MM.1S (cell line): ENCODE measurements at regions not wholly inside any gene's neighbourhood (a gene's known extent, or its start where the extent isn't known, plus 50 kb on each side); places are given as distances from the start of the nearest gene placed in this dataset.
"Not testable (repeated sequence)": the region's sequence is repeated elsewhere in the genome, so short reads cannot be mapped to it uniquely, and the experiment has no call there.

Experiments used
- DNase-seq: peaks from one replicate; pipeline ENCODE4 v3.0.0-alpha.2; 2015
- H2AFZ ChIP-seq: fragments of 300-600 bp; sonication (generic); 2 replicates; pipeline ENCODE4 v1.6.0; 2016; ENCODE audit warnings: antibody characterized with exemption, low read length
- H3F3A ChIP-seq: fragments of 300-600 bp; sonication (generic); 2 replicates; pipeline ENCODE4 v1.6.1; 2016; ENCODE audit warnings: mild to moderate bottlenecking, antibody characterized with exemption, low read length, moderate library complexity, mixed read lengths; ENCODE audit not compliant: insufficient read depth
- H3K27ac ChIP-seq: fragments of 300-600 bp; sonication (generic); 2 replicates; pipeline ENCODE4 v1.5.1; 2016; ENCODE audit warnings: mild to moderate bottlenecking, low read length
- H3K27me3 ChIP-seq: fragments of 300-600 bp; sonication (generic); replicated peaks from 2 replicates; pipeline ENCODE4 v1.6.0; 2016; ENCODE audit warnings: low read length; ENCODE audit not compliant: insufficient read depth
- H3K36me3 ChIP-seq: fragments of 300-600 bp; sonication (generic); replicated peaks from 2 replicates; pipeline ENCODE4 v1.6.1; 2016; ENCODE audit warnings: mild to moderate bottlenecking, low read length, mixed read lengths; ENCODE audit not compliant: insufficient read depth
- H3K4me1 ChIP-seq: fragments of 300-600 bp; sonication (generic); 2 replicates; pipeline ENCODE4 v1.6.1; 2016; ENCODE audit warnings: low read length, mixed read lengths
- H3K4me2 ChIP-seq: fragments of 300-600 bp; sonication (generic); 2 replicates; pipeline ENCODE4 v1.6.0; 2016; ENCODE audit warnings: low read depth, low read length
- H3K4me3 ChIP-seq: fragments of 300-600 bp; sonication (generic); 2 replicates; pipeline ENCODE4 v1.5.1; 2016; ENCODE audit warnings: low read length, mixed read lengths
- H3K79me2 ChIP-seq: fragments of 300-600 bp; sonication (generic); 2 replicates; pipeline ENCODE4 v1.6.1; 2016; ENCODE audit warnings: mixed run types, low read length, mixed read lengths
- H3K9ac ChIP-seq: fragments of 300-600 bp; sonication (generic); 2 replicates; pipeline ENCODE4 v1.6.1; 2016; ENCODE audit warnings: low read length, mixed read lengths
- H3K9me2 ChIP-seq: fragments of 300-600 bp; sonication (generic); replicated peaks from 2 replicates; pipeline ENCODE4 v1.6.1; 2016; ENCODE audit warnings: mild to moderate bottlenecking, low read length, mixed read lengths; ENCODE audit not compliant: insufficient read depth
- H3K9me3 ChIP-seq: fragments of 300-600 bp; sonication (generic); replicated peaks from 2 replicates; pipeline ENCODE4 v1.6.1; 2016; ENCODE audit warnings: mild to moderate bottlenecking, low read length, mixed read lengths; ENCODE audit not compliant: insufficient read depth
- H4K20me1 ChIP-seq: fragments of 300-600 bp; sonication (generic); 2 replicates; pipeline ENCODE4 v1.6.1; 2016; ENCODE audit warnings: mild to moderate bottlenecking, low read length, moderate library complexity, mixed read lengths; ENCODE audit not compliant: insufficient read depth
- CTCF ChIP-seq: fragments of 300-600 bp; sonication (generic); IDR thresholded peaks from 2 replicates; pipeline ENCODE4 v1.5.1; 2016; ENCODE audit warnings: antibody characterized with exemption, low read length, mixed read lengths
- EZH2 ChIP-seq: fragments of 300-600 bp; sonication (generic); optimal IDR thresholded peaks from 2 replicates; pipeline ENCODE3; 2017; ENCODE audit warnings: low read depth, mild to moderate bottlenecking, antibody characterized with exemption, low read length, mixed read lengths
- EZH2phosphoT487 ChIP-seq: fragments of 300-600 bp; sonication (generic); IDR thresholded peaks from 2 replicates; pipeline ENCODE4 v1.6.1; 2018; ENCODE audit warnings: antibody characterized with exemption, low read length

- Histone ChIP-seq H3K9me2 (no peaks in the 10 kb centered on the region), H4K20me1 (no peaks in the 10 kb centered on the region), H3K4me1 (no peaks in the 10 kb centered on the region), H2AFZ (no peak overlapping the region), H3K4me2 (no peak overlapping the region), H3K79me2 (no peaks in the 10 kb centered on the region), H3K27me3 (no peaks in the 10 kb centered on the region), H3K27ac (no peak overlapping the region), H3K9ac (no peak overlapping the region), H3K9me3 (no peaks in the 10 kb centered on the region), H3F3A (no peaks in the 10 kb centered on the region), H3K36me3 (no peaks in the 10 kb centered on the region), H3K4me3 (no peak overlapping the region)
- no peak for DNase-seq
- TF ChIP-seq EZH2 (no peak), EZH2phosphoT487 (no peak), CTCF (no peak)
Observed at GRCh38 chr14:58919217-58919616, 269.2 kb upstream of the DAAM1 start.

GRCh38 chr14:58920230-58920629 is 268.2 kb upstream of the DAAM1 start:
- DNase-seq: no peak
- Histone ChIP-seq H3K79me2 (no peaks in the 10 kb centered on the region), H3K9me2 (no peaks in the 10 kb centered on the region), H3K4me2 (no peak overlapping the region), H3F3A (no peaks in the 10 kb centered on the region), H3K4me3 (no peak overlapping the region), H3K9me3 (no peaks in the 10 kb centered on the region), H3K36me3 (no peaks in the 10 kb centered on the region), H3K4me1 (no peaks in the 10 kb centered on the region), H3K27me3 (no peaks in the 10 kb centered on the region), H2AFZ (no peak overlapping the region), H3K27ac (no peak overlapping the region), H4K20me1 (no peaks in the 10 kb centered on the region), H3K9ac (no peak overlapping the region)
- TF ChIP-seq EZH2phosphoT487 (no peak), CTCF (no peak), EZH2 (no peak)

GRCh38 chr14:58922201-58922940 is 266.1 kb upstream of the DAAM1 start:
- not testable (repeated sequence) for H3K9me2 ChIP-seq, H3K9me3 ChIP-seq, H3K4me2 ChIP-seq, H3K27me3 ChIP-seq, H3K27ac ChIP-seq, H3K4me3 ChIP-seq, H4K20me1 ChIP-seq, H3F3A ChIP-seq, H3K79me2 ChIP-seq, H3K36me3 ChIP-seq, H3K4me1 ChIP-seq, H3K9ac ChIP-seq, DNase-seq, H2AFZ ChIP-seq

GRCh38 chr14:58923751-58924405 is 264.6 kb upstream of the DAAM1 start:
- Histone ChIP-seq H3F3A (no peaks in the 10 kb centered on the region), H3K27me3 (no peaks in the 10 kb centered on the region), H3K9me3 (no peaks in the 10 kb centered on the region), H3K4me1 (no peaks in the 10 kb centered on the region), H3K79me2 (no peaks in the 10 kb centered on the region), H3K9me2 (no peaks in the 10 kb centered on the region), H3K9ac (no peak overlapping the region), H2AFZ (no peak overlapping the region), H3K4me3 (no peak overlapping the region), H4K20me1 (no peaks in the 10 kb centered on the region), H3K36me3 (no peaks in the 10 kb centered on the region), H3K4me2 (no peak overlapping the region), H3K27ac (no peak overlapping the region)
- TF ChIP-seq EZH2phosphoT487 (no peak), EZH2 (no peak), CTCF (no peak)
- no peak for DNase-seq
